Activated naive CD8-positive, alpha-beta T cell treated with anti-CD3 and anti-CD28 coated beads, Interleukin-2, amount 50 U/mL, for 16 hours (primary cell): ENCODE measurements at regions not wholly inside any gene's neighbourhood (a gene's known extent, or its start where the extent isn't known, plus 50 kb on each side); places are given as distances from the start of the nearest gene placed in this dataset.
"Not testable (repeated sequence)": the region's sequence is repeated elsewhere in the genome, so short reads cannot be mapped to it uniquely, and the experiment has no call there.

Experiments
- DNase-seq: peaks from one replicate; pipeline ENCODE4 v3.0.0-alpha.2; 2020; ENCODE audit warnings: low read depth, low spot score

GRCh38 chr12:107144441-107144840 lies 51.1 kb upstream of the CRY1 start:
- DNase-seq, result no peak

- no peak for DNase-seq
These were observed 51.6 kb upstream of the CRY1 start for GRCh38 chr12:107144990-107145389.

DNA sequence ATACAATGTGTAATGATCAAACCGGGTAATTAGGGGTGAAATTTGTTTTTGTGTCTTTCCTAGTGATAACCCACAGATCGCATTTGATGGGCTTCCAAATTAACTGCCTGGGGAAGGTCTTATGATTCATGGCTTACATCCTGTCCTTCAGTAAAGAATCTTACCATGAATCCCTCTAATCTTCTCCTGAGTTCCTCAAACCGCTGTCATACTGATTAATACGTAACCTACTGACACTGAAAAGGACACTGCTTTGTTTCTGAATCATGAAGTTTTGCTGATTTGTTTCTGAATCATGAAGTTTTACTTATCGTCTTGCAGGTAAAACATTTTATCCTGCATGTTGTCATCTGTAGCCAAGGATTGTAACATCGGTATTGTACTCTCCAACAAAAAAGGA lies 52.0 kb upstream of the CRY1 start:
- DNase-seq, result no peak

GRCh38 chr12:107148107-107148506 lies 54.8 kb upstream of the CRY1 start:
- no peak for DNase-seq

DNA sequence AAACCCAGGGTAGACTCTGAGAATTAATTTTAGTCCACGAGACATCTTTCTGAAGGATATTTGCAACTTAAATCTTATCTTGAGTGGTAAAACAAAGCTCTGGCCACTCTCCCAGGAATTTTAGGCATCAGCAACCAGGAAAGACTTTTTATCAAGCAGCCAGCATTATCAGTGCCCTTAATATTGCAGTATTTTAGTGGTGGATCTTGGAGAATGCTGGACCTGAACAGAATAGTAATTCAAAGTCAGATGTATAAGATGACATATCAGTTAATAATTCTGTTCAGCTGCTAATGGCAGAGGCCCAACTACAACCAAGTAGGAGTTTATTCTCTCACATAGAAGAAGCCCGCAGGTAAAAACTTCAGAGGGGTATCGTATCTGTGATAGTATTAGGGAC lies 59.0 kb upstream of the CRY1 start:
- DNase-seq, result no peak

GRCh38 chr12:107159384-107159900 lies 66.1 kb upstream of the CRY1 start:
- no peak for DNase-seq

- no peak for DNase-seq
These were observed 70.1 kb upstream of the CRY1 start for GRCh38 chr12:107163413-107163812.

DNA sequence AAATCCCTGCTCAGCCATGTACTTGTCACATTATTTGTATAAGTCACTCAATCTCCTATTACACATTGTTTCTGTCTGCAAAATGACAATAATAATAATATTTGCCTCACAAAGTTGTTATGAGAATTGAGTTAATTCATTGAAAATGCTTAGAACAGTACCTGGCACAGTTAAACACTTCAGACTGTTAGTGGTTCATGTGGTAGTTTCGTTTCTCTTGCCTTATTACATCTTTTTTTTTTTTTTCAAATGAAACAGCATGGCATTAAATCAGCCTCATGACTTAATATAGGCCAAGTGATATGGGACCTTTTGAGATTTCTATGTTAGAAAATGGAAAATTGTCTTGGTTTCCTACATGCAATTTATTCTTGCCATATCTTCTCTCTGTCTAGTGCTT lies 71.0 kb upstream of the CRY1 start:
- no peak for DNase-seq

DNA sequence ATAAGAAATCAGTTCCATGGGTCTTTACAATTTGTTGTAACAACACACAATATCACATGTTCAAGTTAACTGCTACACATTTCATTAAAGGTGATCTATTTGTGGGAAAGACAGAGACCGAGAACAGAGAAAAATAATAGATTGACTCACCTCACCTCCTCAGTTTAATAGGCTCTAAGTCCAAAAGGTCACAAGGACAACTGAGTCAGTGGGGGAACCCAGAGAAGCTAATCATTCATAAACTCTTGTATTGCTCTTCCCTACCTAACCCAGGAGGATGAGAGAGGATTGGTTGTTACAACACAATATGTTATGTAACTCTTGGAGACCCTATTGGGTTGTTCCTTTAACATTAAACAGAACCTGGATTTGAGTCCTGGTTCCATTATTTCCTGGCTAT lies 72.2 kb upstream of the CRY1 start:
- DNase-seq, result no peak

DNA sequence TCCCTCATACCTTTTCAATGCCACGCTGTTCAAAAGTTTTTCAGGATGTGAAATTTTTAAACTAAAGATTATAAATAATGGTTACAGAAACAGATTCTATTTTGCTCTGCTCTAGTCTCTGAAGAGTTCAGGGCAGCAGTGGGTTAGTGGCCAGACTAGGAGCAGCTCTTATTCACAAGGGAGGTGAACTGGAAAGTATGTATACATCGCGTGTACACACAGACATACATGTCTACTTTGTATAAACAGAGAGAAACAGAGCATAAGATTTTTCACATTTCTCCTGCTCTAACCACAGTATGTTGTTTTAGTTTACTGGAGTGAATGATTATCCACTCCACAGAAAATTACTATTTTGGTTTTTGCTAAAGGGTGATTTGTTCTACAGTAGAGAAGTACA lies 74.4 kb upstream of the CRY1 start:
- DNase-seq, result no peak

- no peak for DNase-seq
These were observed 75.9 kb upstream of the CRY1 start for GRCh38 chr12:107169200-107169599.

DNA sequence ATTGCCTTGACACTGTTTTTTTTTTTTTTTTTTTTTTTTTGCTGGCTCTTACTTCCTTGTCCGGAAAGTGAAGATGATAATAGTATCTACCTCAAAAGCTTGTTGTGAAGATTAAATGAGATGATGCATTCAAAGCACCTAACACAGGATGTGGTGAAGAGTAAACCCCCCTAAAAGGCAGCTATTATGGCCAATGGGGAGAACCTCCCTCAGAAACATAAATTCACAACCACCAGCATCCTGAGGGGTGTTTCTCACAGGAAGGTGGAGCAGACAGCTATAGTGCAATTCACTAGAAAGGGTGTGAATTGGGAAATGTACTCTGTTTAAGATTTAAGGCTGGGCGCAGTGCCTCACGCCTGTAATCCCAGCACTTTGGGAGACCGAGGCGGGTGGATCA lies 85.4 kb upstream of the CRY1 start:
- DNase-seq, result no peak

GRCh38 chr12:107179871-107180270 lies 86.5 kb upstream of the CRY1 start:
- DNase-seq, result no peak

DNA sequence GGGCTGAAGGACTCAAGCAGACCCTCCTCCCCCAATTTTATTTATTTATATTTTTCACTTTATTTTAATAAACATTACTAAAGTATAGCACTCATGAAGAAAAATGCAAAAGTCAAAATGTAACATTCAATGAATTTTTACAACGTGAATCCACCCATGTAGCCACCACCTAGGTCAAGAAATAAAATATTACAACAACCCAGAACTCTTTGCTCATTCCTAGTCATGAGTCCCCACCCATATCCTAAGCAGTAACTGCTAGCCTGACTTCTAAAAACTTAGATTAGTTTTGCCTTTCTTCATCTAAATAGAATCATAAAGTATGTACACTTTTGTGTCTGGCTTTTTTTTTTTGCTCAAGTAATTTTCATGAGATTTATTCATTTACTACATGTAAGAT lies 86.9 kb upstream of the CRY1 start:
- no peak for DNase-seq

- no peak for DNase-seq
These were observed 91.1 kb upstream of the CRY1 start for GRCh38 chr12:107184359-107184930.

- no peak for DNase-seq
These were observed 103.3 kb upstream of the CRY1 start for GRCh38 chr12:107196681-107197080.

- DNase-seq, result no peak
These were observed 107.0 kb upstream of the CRY1 start for GRCh38 chr12:107200394-107200793.

DNA sequence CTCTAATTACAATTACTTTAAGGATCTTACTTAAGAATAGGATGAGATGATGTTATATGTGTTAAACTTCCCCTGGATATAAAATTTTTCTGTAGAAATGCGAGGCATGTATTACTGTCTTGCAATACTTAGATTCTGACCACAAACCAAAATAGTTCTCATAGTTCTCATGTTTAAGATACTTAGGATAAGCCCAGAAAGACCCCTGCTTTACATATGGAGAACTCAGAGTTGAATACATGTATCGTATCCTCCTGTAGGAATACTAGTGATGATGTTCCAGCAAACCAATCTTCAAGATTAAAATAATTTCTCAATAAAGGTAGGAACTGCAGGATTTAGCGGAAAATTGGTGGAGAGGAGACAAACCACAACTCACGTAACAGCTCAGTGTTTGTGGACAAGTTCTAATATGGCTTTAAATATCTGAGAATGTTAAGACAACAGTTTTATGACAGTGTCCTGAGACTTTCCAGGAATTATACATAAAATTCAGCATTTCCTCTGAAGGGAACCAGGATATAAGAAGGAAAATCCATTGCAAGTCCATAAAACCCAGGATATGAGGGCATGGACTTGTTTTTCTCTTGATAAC lies 114.7 kb upstream of the CRY1 start:
- no peak for DNase-seq

DNA sequence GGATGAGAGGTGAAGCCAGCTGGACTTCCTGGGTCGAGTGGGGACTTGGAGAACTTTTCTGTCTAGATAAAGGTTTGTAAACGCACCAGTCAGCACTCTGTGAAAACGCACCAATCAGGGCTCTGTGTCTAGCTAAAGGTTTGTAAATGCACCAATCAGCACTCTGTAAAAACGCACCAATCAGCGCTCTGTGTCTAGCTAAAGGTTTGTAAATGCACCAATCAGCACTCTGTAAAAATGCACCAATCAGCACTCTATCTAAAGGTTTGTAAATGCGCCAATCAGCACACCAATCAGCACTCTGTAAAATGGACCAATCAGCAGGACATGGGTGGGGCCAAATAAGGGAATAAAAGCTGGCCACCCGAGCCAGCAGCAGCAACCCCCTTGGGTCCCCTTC lies 116.4 kb upstream of the CRY1 start:
- DNase-seq, result not testable (repeated sequence)

GRCh38 chr12:107214373-107214773 lies 121.0 kb upstream of the CRY1 start:
- DNase-seq, result not testable (repeated sequence)

GRCh38 chr12:107216411-107216810 lies 123.1 kb upstream of the CRY1 start:
- DNase-seq, result not testable (repeated sequence)

DNA sequence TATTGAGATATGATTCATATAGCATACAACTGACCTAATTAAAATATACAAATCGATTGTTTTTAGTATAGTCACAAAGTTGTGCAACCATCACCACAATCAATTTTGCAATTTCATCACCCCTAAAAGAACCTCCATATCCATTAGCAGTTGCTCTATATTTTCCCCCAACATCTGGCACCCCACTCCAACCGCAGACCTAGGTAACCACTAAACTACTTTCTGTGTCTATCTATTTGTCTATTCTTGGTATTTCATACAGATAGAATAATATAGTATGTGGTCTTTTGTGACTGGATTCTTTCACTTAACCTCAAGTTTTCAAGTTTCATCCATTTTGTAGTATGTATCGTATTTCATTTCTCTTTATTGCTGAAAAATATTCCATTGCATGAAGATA lies 126.0 kb upstream of the CRY1 start:
- DNase-seq, result no peak

- DNase-seq, result no peak
These were observed 128.6 kb upstream of the CRY1 start for GRCh38 chr12:107221913-107222312.

- DNase-seq, result no peak
These were observed 130.5 kb upstream of the CRY1 start for GRCh38 chr12:107223821-107224220.
